ENCODE measurements at regions not wholly inside any gene's neighbourhood (a gene's known extent, or its start where the extent isn't known, plus 50 kb on each side); places are given as distances from the start of the nearest gene placed in this dataset.

DNA sequence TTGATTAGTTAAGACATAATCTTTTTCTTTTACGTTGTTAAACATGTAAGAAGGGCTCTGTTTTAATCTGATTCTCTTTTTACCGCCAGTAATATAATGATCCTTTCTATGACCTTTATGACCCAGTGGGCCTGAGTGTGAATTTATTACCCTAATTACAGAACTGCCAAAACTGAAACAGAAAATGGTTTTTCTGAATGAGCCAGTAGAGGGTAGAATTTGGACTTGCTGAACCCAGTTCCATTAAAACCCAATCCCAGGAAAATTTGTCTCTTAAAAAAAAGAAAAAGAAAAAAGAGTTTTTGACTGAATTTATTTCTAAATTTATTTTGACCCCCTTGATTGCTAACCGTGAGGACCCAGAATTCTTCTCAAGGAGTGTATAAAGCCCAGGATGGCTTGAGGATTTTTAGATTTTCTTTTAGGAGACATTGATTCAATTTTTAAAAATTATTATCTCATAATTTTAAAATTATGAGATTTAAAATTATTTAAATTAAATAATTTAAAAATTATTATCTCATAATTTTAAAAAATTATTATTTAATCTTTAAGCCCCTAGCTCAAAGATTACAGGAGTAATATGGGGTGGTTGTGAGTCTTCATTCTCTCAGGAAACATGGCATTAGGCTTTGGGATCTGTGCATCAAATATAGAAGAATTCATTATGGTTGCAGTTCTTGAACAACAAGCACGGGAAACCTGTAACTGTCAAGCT lies 94.1 kb upstream of the GLIS3 start:
- no peak for DNase-seq (ENCODE audit: low read depth)
- no peak overlapping the region for H3K4me3 ChIP-seq (ENCODE audit: control insufficient read depth, low read depth, low read length)
- TF ChIP-seq, protein P1, sequence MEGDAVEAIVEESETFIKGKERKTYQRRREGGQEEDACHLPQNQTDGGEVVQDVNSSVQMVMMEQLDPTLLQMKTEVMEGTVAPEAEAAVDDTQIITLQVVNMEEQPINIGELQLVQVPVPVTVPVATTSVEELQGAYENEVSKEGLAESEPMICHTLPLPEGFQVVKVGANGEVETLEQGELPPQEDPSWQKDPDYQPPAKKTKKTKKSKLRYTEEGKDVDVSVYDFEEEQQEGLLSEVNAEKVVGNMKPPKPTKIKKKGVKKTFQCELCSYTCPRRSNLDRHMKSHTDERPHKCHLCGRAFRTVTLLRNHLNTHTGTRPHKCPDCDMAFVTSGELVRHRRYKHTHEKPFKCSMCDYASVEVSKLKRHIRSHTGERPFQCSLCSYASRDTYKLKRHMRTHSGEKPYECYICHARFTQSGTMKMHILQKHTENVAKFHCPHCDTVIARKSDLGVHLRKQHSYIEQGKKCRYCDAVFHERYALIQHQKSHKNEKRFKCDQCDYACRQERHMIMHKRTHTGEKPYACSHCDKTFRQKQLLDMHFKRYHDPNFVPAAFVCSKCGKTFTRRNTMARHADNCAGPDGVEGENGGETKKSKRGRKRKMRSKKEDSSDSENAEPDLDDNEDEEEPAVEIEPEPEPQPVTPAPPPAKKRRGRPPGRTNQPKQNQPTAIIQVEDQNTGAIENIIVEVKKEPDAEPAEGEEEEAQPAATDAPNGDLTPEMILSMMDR (IDR thresholded peaks at IDR 0.05; ENCODE audit: control insufficient read depth, insufficient read depth, low read depth, low read length, missing control alignments), result peak; percentile 19

DNA sequence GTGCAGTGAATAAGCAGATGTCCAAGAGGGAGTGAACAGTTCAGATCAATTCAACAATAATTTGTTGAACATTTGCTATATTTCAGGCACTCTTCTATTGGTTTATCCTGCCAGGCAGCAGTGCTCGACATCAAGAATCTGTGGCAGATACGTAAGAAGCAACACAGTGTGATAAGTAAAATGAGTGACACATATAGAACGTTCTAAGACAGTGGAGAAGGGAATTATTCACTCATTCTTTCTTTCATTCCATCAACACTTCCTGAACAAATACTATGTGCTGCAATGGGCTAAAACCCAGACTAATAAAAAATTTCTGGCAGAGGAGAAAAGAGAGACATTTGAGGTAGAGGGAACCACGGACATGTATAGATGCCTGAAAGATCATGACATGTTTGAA lies 89.9 kb upstream of the GLIS3 start:
- DNase-seq (ENCODE audit: low read depth), result no peak
- TF ChIP-seq, protein P1 (IDR thresholded peaks at IDR 0.05; ENCODE audit: control insufficient read depth, insufficient read depth, low read depth, low read length, missing control alignments), result no peak
- no peak overlapping the region for H3K4me3 ChIP-seq (ENCODE audit: control insufficient read depth, low read depth, low read length)

DNA sequence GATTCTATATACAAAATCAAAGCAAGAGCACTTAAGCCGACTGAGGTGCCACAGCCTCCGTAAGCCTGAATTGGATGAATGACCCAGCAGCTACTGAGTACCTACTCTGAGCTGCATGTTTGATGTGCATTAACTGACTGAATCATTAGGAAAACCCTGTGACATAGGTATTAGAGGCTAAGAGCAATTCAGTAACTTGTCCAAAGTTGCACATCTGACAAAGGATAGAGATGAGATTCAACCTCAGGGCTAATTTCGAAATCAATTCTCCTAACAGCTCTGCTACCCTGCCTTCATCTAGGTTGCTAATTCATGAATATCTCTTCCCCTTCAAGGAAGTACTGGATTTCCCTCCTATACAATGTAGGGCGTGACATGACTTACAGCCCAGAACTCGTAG lies 89.1 kb upstream of the GLIS3 start:
- no peak overlapping the region for H3K4me3 ChIP-seq (ENCODE audit: control insufficient read depth, low read depth, low read length)
- TF ChIP-seq, protein P1 (IDR thresholded peaks at IDR 0.05; ENCODE audit: control insufficient read depth, insufficient read depth, low read depth, low read length, missing control alignments), result no peak
- DNase-seq (ENCODE audit: low read depth), result no peak

DNA sequence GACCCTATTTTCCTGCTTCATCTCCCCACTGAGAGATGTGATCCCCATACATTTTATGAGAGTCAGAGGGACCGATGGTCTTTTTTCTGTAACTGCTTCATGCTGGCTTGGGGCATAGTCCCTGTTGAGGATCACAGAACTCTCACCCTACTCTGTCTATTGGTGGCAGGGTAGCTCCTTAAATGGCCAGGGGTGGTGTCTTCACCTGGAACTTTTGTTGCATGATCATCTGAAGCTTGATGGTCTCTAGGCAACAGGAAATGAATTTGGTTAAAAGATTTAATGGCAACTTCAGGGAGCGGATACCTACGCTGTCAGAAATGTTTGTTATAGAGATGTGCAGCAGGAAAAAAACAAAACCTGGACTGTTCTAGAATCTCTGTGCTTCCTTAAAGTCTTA lies 87.0 kb upstream of the GLIS3 start:
- DNase-seq (ENCODE audit: low read depth), result no peak
- TF ChIP-seq, protein P1 (IDR thresholded peaks at IDR 0.05; ENCODE audit: control insufficient read depth, insufficient read depth, low read depth, low read length, missing control alignments), result no peak

DNA sequence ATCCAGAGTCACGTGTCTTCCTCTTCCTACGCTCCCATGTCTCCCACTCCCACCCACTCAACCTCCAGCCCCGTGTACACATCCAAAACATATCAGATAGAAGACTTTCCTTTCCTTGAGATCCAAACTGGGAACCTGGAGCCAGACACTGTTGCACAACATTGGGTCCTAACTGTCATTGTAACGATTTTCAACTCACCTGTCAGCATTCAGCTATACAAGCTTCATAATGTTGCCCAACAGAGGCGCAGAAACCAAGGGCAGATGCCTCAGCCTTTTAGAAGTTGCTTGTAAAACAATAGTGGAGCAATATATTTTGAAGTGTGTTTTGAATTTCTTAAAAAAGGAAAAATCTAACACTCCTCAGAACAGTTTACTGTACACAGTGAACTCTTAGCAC lies 84.9 kb upstream of the GLIS3 start:
- TF ChIP-seq, protein P1 (IDR thresholded peaks at IDR 0.05; ENCODE audit: control insufficient read depth, insufficient read depth, low read depth, low read length, missing control alignments), result no peak

More for the DNA sequence above, 87.0 kb upstream of the GLIS3 start:
- H3K4me3 ChIP-seq (ENCODE audit: control insufficient read depth, low read depth, low read length), result no peak overlapping the region

DNA sequence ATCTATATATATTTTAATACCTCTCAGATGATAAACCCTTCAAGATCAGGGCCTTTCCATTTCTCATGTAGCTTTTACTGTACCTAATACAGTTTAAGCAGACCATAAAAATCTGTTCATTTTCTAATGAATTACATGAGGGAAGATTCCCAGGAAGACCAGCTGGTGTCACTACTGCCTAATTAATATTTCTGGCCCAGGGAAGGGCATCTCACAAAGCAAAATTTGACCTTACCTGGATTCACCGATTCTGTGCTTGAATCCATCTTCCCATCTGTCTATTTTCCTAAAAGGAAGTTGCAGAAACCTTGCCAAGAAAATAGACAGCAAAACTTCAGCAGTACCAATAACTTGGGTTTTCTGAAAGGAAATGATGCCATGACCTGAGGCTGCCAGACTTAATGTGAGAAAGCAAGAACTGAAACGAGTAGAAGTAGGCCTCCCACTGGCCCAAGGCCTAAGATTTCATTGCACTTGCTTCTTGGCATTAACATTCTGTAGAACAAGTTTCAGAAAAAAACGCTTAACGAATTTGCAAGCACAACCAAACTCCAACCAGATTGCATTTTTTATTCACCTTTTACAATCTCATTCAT lies 83.0 kb upstream of the GLIS3 start:
- H3K4me3 ChIP-seq (ENCODE audit: control insufficient read depth, low read depth, low read length), result no peak overlapping the region
- TF ChIP-seq, protein P1 (IDR thresholded peaks at IDR 0.05; ENCODE audit: control insufficient read depth, insufficient read depth, low read depth, low read length, missing control alignments), result peak; percentile 52
- no peak for DNase-seq (ENCODE audit: low read depth)

More for the DNA sequence above, 84.9 kb upstream of the GLIS3 start:
- DNase-seq (ENCODE audit: low read depth), result no peak
- H3K4me3 ChIP-seq (ENCODE audit: control insufficient read depth, low read depth, low read length), result no peak overlapping the region

All from AG09309 (cell line).